GM19324 (cell line): ENCODE measurements at regions not wholly inside any gene's neighbourhood (a gene's known extent, or its start where the extent isn't known, plus 50 kb on each side); places are given as distances from the start of the nearest gene placed in this dataset.

Source experiments
- ATAC-seq: cut with Tn5 transposase; IDR thresholded peaks from one replicate; pipeline ENCODE4 v1.9.1; 2021; ENCODE audit warnings: mild to moderate bottlenecking, moderate library complexity; ENCODE audit not compliant: unreplicated experiment, low FRiP score

DNA sequence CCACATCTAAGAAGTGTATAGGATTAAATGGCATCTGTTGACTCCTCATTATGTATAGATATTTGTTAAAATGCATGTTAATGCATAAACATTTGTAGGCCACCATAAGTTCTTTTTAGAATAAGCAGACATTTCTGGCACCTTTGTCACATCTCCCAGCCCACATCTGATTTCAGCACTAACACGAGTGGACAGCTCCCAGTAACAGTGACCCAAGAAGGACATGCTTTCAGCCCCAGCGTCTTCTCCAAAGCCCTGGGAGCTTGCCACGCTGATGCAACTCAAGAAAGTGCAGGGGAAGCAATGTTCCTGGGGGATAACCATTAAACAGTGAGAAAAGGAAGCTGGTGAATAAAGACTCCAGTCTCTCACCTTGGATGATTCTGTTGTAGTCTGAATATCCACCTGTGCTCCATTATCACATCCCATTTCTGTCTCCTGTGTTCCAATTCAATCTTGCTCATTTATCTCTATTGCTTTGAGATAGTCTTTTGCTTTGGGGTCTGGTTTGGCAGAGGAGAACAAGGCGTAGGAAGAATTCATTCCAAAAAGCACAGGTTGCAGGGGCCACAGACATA, 182.6 kb upstream of the THSD7B start:
- ATAC-seq, result no peak

DNA sequence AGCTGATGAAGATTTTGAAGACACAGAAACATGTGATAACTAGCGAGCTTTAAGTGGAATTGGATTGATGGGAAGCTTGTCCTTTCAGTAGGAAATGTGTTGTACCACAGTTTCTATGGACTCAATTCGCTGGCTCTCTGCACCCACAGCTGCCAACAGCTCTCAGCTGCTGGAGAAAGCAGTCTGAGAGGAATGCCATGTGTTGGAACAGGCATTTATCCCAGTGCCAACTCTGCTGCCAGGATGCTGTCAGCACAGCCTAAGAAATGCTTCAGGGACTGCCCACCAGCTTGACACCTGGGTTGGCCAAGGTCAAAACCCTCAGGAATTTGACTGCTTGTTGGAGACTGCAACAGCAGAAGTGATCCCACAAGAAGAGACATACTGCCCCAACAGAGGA, 193.0 kb upstream of the THSD7B start:
- no peak for ATAC-seq

DNA sequence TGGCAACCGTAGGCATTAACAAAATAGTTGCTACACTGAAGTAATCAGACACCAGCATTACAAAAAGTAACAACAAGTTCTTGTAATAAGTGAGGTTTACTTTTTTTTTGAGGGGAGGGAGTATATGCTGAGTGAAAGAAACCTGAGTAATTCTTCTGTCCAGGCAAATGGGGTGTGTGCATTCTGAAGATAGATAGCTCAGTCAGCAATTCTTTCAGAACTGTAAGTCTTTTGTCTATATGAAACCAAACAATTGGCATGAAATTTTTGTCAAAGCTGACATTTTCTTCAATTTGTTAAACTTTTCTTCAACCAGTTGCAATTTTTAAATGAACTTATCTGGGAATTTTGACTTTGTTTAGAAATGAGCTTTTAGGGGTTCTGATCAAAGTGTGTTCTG, 208.1 kb upstream of the THSD7B start:
- no peak for ATAC-seq

DNA sequence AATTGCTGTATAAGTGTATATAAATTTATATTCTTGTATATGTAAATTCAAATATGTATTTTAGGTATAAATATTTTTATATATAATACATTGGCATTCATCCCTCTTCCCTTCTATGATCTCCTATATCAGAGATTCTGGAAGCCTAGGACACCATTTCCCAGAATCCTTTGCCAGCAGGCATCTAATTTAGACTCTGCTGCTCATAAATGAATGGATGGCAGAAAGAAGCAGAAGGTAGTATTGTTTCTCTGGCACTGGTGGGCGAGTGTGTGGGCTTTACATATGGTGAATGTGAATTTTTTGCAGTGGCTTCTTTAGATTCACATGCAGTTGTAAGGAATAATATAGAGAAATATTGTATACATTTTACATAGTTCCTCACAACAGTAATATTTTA, 215.2 kb upstream of the THSD7B start:
- ATAC-seq, result no peak

DNA sequence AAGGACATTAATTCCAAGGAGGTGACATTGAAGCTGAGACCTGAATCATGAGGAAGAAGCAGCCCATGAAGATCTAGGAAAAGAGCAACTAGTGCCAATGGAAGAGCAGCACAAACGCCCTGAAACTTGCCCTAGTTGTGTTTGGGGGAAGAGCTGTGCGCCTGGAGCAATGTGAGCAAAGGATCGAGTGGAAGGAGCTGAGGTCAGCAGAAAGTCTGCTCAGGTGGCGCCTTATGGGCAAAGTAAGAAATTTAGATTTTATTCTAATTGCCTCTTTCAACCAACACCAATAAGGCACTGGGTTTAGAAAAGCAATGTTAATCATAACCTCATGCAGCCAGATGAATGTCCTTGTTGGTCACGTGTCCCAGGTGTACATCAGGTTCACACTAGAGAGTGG, 226.0 kb upstream of the THSD7B start:
- ATAC-seq, result no peak

DNA sequence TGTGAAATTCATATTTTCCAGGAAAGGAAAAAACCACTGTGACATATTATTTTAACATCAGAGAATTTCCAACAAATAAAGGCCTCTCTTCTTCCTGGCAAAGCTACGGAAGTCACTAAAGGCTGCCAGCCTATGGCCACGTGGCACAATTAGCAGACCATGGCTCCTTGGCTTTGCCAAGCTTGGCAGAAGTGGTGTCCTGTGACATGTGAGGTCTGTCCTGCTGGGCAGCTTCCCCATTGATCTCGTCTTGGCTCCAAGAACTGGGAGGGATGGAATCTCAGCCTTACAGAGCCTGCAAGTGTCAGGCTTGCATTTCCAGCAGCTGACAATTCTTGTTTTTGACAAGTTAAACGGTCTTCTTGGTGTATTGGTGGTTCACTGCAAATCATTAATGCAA, 226.9 kb upstream of the THSD7B start:
- ATAC-seq, result no peak

DNA sequence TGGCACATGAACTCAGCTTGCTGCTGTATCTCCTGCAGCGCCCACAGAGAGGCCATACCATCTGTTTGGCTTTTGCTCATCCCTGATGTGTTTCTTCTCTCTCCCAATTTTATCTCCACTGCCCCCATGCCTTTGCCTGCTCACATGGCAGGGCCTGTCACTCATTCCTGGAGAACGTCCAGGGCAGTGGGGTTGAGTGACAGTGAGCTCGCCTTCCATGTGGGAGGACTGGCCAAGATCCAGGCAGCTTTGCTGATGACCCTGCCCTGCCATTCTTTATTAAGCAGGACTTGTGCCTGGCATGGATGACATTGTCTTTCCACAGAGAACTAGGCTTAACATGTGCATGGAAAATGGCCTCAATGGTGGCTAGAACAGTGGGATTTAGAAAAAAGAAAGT, 230.5 kb upstream of the THSD7B start:
- no peak for ATAC-seq

DNA sequence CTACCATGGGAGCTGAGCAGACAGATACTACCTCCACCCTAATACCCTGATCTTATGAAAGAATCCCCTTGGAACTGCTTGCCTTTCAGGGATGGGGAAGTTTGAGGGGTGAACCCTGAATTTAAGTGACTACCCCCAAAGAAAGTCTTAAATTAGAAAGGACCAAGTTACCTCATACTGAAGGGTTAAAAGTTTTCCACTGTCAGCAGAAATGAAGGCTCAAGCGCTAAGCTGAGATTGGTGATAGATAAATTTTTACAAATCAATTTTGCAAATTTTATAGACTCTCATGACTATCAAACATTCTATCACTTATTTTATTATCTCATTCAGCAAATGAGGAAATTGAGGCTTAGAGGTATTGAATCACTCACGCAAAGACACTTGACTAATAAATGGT, 233.2 kb upstream of the THSD7B start:
- no peak for ATAC-seq

DNA sequence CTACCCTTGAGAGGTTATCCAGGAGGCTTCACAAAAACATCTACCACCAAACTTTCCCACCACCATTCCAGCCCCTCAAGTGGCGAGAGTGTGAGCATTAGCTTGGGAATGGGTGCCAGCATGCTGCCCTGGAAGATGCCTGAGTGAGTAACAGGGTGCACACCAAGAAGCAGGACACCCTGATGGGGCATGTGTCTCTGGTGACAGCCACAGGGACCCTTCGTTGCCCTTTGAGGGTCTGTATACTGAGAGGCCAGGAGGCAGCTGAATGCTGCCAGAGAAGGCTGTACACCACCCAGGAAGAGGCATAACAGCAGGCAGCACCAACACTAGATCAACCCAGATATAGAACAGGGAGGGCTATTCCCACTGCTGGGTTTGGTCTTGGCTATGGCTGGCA, 233.6 kb upstream of the THSD7B start:
- no peak for ATAC-seq

DNA sequence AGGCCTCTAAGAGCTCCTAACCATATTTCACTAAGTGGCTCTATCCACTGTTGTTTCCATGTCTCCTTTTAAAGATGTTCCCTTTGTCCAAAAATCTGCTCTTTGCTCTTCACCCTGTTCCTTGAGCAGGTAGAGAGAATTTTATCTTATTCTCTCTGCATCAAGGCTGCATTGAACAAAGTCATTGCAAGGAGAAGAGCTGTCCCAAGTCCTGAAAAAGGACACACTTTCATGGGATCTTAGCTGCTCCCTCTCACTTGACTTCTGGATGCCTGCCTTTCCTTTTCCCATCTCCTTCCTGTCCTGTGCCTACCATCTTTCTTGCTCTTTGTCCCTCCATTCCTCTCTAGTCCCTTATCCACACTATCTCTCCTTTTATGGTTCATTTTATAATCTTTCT, 235.2 kb upstream of the THSD7B start:
- no peak for ATAC-seq

DNA sequence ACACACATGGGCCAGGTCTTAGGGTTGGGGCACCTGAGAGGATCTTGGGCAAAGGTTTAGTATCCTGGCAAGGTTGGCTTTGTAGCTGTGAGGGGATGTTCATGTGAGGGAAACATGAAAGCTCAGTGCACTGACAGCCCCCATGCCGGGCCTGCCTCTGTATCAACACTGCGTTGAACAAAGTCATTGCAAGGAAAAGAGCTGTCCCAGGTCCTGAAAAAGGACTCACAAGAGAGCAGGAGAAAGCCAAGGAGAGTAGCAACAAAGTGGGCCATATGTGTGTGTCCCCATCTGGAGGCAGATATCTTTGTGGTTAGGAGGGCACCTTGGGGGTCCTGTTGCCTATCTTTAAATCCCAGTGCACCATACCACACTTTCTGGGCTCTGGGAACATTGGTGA, 237.8 kb upstream of the THSD7B start:
- no peak for ATAC-seq

DNA sequence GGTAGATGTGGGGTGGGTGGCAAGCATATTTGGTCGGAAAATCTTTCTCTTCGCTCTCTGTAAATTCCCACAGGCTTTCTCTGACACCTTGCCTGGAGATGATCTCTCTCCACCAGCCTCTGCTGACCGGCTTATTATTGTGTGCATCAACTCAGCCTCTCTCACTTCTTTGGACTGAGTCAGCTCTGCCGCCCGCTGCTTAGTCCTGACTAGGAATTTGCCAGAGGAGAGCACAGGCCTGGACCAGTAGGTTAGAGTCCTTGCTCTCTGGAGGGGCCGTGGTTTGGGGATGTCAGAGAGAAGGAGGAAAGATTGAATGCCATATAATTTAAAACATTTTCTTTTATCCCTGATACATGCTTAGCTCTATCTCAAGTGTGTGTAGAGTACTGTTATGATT, 242.6 kb upstream of the THSD7B start:
- no peak for ATAC-seq

DNA sequence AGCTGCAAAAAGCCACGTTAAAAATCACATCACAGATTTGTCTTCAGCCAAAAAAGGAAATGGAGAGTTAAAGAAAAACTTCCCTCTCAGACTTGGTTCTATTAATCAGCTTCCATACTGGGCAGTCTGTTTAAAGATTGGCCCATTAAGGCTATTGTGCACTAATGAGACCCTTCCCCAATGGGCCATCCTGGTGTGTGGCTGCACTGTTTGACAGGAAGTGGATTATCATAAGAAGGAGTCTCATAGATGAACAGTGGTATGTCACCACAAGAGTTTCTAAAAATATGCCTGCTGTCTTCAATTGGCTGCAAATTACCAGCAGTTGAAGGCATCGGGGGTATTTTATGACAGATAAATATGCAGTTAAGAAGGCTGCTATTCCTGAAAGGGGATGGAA, 247.6 kb upstream of the THSD7B start:
- ATAC-seq, result no peak

DNA sequence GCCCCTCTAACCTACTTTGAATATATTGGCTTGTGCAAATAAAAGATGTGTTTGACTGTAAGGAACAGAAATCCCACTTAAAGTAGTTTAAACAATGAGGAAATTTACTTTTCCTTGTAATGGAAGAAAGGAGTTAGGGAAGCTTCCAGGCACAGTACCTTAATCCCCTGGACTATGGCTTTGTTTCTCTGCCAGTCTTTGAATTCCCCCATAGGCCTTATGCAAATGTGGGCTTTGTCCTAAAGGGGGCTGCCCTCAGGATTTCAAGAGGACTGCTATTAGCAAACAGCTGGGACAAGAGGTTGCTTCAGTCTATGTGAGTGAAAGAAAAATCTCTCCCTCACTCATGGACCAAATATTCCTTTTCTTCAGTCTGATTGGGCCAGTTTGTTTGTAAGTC, 255.1 kb upstream of the THSD7B start:
- no peak for ATAC-seq

DNA sequence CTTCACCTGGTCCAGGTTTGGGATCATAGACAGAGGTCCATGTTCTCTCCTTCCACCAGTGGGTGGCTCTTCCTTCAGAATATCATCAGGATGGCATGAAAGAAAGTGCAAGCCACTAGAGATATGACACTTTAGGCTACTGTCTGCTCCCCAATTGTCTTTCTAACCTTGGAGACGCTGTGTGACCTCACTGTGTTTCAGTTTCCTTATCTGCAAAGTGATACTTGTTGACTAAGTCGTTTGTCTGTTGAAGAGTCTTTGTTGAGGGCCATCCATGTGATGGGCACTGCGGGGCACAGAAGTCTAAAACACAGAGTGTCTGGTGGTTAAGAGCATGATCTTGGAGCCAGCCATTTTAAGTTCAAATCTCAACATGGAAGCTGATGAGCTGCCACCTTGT, 259.9 kb upstream of the THSD7B start:
- ATAC-seq, result no peak

DNA sequence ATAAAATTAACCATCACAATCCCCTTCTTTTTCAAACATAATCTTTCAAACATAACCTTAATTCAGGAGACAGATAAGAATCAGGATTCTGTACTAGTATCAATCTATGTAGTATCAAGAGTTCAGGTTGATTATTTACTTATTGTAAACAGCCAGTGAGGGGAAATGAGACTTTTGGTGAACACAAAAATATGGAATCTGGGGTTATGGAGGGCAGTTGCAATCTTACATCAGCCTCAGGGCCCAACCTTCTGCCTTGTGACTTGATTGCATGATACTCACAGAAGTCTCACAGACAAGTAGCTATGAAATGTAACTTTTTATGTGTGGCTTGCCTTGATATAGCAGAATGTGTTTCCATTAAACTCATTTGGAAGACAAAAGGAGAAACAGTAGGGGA, 262.7 kb upstream of the THSD7B start:
- ATAC-seq, result no peak

DNA sequence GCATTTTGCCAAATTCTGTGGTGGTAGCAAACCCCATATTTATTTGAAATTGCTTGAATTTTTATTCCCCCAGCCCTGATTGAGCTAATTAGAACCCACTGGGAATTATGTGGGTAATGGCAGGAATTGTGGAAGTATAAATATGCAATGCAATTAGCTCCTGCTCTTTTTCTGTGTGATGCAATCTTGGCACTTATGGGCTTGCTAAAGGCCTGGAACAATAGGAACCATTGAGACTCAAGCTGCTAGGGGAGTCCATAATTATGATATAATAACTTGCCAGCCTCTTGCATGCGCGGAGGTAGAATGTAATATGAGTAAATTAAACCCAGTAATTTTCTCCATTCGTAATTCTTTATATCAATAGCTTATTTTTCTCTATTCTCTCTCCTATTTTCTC, 267.6 kb upstream of the THSD7B start:
- ATAC-seq, result no peak

DNA sequence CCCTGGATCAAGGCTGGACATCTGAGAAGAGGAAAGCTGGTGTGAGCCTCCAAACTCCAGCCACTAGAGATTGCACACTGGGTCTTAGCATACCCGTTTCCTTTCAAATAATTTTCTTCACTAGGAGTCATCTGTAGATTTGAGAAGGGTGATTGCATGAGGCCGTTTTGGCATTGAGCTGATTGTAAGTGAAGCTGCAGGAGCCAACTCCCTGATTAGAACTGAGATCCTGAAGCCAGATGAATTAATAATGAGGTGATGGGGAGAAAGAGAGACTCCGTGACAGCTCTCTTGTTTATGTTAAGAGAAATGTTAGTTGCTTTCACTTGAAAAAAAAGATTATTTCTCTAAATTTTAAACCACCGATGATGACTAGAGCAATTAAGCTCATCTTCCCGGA, 268.4 kb upstream of the THSD7B start:
- no peak for ATAC-seq

DNA sequence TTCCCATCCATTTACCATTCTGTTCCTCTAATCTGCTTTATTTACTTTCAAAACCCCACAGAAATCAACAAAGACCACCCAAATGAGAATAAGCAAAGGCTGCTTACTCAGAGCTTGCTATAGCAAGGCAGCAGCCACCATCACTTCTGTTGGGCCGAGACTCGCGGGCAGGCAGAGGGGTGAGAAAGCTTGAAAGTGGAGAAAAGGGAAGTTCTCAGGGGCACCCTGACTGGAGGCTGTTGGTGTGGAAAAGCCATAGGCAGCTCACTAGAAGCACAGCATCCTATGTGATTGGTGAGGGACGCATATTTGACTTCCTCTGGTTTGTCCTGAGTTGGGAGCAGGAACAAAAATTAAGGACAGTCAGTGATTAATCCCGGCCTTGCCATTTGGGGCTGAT, 269.7 kb upstream of the THSD7B start:
- ATAC-seq, result no peak

DNA sequence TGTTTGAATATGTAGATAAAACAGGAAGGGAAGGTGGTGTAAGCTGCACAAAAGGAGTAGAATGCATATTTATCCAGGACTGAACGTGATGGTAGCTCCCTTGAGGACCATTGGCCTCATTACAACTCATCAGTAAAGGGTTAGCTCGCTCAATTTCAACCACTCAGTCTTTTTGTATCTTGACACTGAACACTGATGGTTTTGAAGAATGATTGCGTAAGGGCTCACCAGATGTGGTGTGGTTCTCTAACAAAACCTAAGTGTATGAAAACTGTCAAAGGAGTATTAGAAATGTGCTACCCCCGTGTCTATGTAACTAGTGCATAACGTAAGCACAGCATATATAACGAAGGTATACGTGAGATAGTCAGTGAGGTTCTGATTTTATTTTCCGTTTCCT, 272.4 kb upstream of the THSD7B start:
- no peak for ATAC-seq

DNA sequence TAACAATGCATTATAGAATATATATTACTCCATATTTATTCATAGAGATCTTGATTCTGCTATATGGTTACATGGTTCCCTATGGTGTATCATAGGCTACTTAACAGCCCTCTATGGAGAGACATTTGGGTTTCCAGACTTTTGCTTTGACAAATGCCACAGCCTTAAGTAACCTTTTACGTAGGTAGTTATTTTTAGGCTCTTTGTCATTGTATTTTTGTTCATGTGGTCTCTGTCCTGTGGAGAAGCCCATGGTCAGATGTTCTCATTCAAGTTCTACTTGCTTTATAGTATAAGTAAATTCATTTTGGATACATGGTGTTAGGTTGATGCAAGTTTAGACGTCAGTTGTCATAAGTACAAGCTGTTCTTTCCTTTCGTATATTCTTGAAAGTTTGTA, 275.2 kb upstream of the THSD7B start:
- ATAC-seq, result no peak

DNA sequence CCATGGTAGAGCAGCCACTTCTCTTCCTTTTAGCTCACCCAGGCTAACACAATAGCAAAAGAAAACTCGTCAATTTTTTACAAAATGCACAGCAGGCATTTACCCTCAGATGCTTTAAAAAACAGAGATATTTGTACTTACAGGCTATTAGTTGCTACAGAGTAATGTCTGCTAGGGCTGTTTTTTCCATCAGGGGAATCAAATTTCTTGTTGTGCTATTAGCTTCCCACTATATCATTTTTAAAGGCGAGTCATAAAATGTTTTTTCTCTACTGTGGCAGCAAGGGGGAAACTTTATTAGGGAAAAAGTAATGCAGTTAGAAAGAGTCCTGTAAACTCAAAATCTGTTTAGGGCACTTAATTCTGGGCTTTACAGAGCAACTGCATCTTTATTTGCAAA, 277.9 kb upstream of the THSD7B start:
- no peak for ATAC-seq

DNA sequence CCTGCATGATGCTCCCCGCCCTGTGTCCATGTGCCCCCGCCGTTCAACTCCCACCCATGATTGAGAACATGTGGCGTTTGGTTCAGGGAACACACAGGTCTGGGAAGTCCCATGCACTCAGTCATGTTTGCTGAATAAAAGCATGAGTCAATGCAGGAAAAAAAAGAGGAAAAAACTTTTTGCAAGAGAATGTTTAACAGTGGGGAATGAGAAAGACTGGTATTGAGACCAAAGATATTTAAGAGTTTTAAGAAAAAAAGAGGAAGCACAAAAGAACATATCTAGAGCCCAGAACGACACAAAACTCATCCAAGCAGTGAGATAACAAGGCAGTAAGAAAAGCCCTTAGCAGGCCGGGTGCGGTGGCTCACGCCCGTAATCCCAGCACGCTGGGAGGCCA, 279.2 kb upstream of the THSD7B start:
- no peak for ATAC-seq
